ENCODE measurements at regions not wholly inside any gene's neighbourhood (a gene's known extent, or its start where the extent isn't known, plus 50 kb on each side); places are given as distances from the start of the nearest gene placed in this dataset.

DNA sequence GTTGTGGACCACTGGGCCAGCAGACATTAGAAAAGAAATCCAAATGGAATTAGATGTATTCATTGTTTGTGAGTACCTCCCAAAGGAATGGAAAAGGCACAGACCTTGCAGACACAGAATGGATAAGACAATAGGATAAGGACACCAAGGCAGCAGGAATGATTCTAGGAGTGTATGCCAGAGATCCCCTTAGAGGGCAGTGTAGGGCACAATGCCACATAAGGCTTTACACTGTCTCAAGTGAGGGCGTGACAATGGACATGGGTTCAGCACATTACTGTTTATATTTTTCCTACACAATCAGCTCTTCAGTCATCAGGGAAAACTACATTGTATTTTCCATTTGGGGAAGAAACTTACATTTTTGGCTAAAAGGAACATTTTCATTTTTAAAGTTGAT lies 250.9 kb downstream of the PTH2R start:
- Histone ChIP-seq H3K4me2 (replicated peaks; ENCODE audit: low read depth, low read length, poor library complexity, severe bottlenecking) (no peak overlapping the region), H3K36me3 (replicated peaks in 1 of 2; ENCODE audit: control extremely low read depth in 1 of 2, control insufficient read depth in 1 of 2, extremely low read depth in 1 of 2, insufficient read depth in 2 of 2, low read length in 1 of 2) (no peaks in the 10 kb centered on the region), H3K27ac (ENCODE audit: low read length in 2 of 2) (no peak overlapping the region), H3K27me3 (replicated peaks in 1 of 4; ENCODE audit: control extremely low read depth in 1 of 4, control insufficient read depth in 3 of 4, insufficient read depth in 4 of 4, low read length in 3 of 4) (no peaks in the 10 kb centered on the region), H3K4me3 (ENCODE audit: control extremely low read depth in 1 of 5, extremely low read depth in 1 of 5, insufficient read depth in 1 of 5, low read depth in 2 of 5, low read length in 4 of 5) (no peak overlapping the region), H2AFZ (ENCODE audit: insufficient read depth, low read depth, low read length, poor library complexity, severe bottlenecking) (no peak overlapping the region), H3K9ac (ENCODE audit: low read length) (no peak overlapping the region), H3K9me3 (ENCODE audit: control extremely low read depth in 1 of 3, control insufficient read depth in 2 of 3, insufficient read depth in 1 of 3, low read length in 2 of 3) (no peaks in the 10 kb centered on the region), H4K20me1 (ENCODE audit: control insufficient read depth, insufficient read depth, low read length, poor library complexity, severe bottlenecking) (no peaks in the 10 kb centered on the region), H3K4me1 (ENCODE audit: control insufficient read depth in 2 of 2, insufficient read depth in 2 of 2, low read length in 2 of 2) (no peaks in the 10 kb centered on the region), H3K79me2 (ENCODE audit: control insufficient read depth, insufficient read depth, low read length) (no peaks in the 10 kb centered on the region)
- ChIA-PET POLR2A (no interaction called here), CTCF (no interaction called here)
- Mint-ChIP-seq H3K4me3 (no peak overlapping the region), H3K27me3 (no peaks in the 10 kb centered on the region), H3K27ac (no peak overlapping the region), H3K4me1 (no peaks in the 10 kb centered on the region), H3K9me3 (ENCODE audit: insufficient read depth) (no peaks in the 10 kb centered on the region)
- WGBS (ENCODE audit: insufficient coverage): no CpG with 5 or more reads among the region's 1 CpG
- ATAC-seq (ENCODE audit: low read depth) (no peak), DNase-seq (no peak)
- intact Hi-C loops (cut with micrococcal nuclease): no loop called here
- TF ChIP-seq, protein P1, sequence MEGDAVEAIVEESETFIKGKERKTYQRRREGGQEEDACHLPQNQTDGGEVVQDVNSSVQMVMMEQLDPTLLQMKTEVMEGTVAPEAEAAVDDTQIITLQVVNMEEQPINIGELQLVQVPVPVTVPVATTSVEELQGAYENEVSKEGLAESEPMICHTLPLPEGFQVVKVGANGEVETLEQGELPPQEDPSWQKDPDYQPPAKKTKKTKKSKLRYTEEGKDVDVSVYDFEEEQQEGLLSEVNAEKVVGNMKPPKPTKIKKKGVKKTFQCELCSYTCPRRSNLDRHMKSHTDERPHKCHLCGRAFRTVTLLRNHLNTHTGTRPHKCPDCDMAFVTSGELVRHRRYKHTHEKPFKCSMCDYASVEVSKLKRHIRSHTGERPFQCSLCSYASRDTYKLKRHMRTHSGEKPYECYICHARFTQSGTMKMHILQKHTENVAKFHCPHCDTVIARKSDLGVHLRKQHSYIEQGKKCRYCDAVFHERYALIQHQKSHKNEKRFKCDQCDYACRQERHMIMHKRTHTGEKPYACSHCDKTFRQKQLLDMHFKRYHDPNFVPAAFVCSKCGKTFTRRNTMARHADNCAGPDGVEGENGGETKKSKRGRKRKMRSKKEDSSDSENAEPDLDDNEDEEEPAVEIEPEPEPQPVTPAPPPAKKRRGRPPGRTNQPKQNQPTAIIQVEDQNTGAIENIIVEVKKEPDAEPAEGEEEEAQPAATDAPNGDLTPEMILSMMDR (IDR thresholded peaks at IDR 0.05): no peak
- TF ChIP-seq EZH2 (IDR thresholded peaks at IDR 0.05; ENCODE audit: borderline replicate concordance, insufficient read depth, low read depth, low read length, poor library complexity, severe bottlenecking): no peak

DNA sequence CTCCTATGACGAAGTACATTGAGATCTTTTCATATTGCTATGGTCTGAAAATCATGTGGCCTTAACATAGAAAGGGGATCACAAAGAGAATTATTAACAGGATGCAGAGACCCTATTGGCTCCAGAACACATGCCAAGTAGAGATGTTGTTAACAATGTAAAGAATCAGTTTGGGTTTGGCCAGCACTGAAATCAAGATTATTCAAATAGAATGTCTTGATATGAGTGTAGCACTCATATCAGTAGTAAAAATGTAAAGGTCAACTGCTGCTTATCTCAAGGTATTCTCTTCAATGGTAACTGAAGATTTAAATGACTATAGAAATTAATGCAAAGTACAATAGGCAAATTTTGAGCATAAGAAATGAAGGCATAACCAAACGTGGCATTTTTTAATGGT lies 262.8 kb downstream of the PTH2R start:
- Histone ChIP-seq H3K79me2 (ENCODE audit: control insufficient read depth, insufficient read depth, low read length) (no peaks in the 10 kb centered on the region), H2AFZ (ENCODE audit: insufficient read depth, low read depth, low read length, poor library complexity, severe bottlenecking) (no peak overlapping the region), H3K4me3 (ENCODE audit: control extremely low read depth in 1 of 5, extremely low read depth in 1 of 5, insufficient read depth in 1 of 5, low read depth in 2 of 5, low read length in 4 of 5) (no peak overlapping the region), H3K9me3 (ENCODE audit: control extremely low read depth in 1 of 3, control insufficient read depth in 2 of 3, insufficient read depth in 1 of 3, low read length in 2 of 3) (no peaks in the 10 kb centered on the region), H3K36me3 (replicated peaks in 1 of 2; ENCODE audit: control extremely low read depth in 1 of 2, control insufficient read depth in 1 of 2, extremely low read depth in 1 of 2, insufficient read depth in 2 of 2, low read length in 1 of 2) (no peaks in the 10 kb centered on the region), H3K9ac (ENCODE audit: low read length) (no peak overlapping the region), H3K4me1 (ENCODE audit: control insufficient read depth in 2 of 2, insufficient read depth in 2 of 2, low read length in 2 of 2) (no peaks in the 10 kb centered on the region), H3K27me3 (replicated peaks in 1 of 4; ENCODE audit: control extremely low read depth in 1 of 4, control insufficient read depth in 3 of 4, insufficient read depth in 4 of 4, low read length in 3 of 4) (no peaks in the 10 kb centered on the region), H3K4me2 (replicated peaks; ENCODE audit: low read depth, low read length, poor library complexity, severe bottlenecking) (no peak overlapping the region), H4K20me1 (ENCODE audit: control insufficient read depth, insufficient read depth, low read length, poor library complexity, severe bottlenecking) (no peaks in the 10 kb centered on the region), H3K27ac (ENCODE audit: low read length in 2 of 2) (no peak overlapping the region)
- TF ChIP-seq EZH2 (IDR thresholded peaks at IDR 0.05; ENCODE audit: borderline replicate concordance, insufficient read depth, low read depth, low read length, poor library complexity, severe bottlenecking): no peak
- TF ChIP-seq, protein P1 (IDR thresholded peaks at IDR 0.05): no peak
- Mint-ChIP-seq H3K4me1 (no peaks in the 10 kb centered on the region), H3K9me3 (ENCODE audit: insufficient read depth) (no peaks in the 10 kb centered on the region), H3K27ac (no peak overlapping the region), H3K27me3 (no peaks in the 10 kb centered on the region), H3K4me3 (no peak overlapping the region)
- ChIA-PET POLR2A (no interaction called here), CTCF (no interaction called here)
- DNase-seq (no peak), ATAC-seq (ENCODE audit: low read depth) (no peak)
- intact Hi-C loops (cut with micrococcal nuclease): no loop called here
- WGBS (ENCODE audit: insufficient coverage): no CpG with 5 or more reads among the region's 2 CpGs
